HEK293 (cell line): ENCODE measurements at regions not wholly inside any gene's neighbourhood (a gene's known extent, or its start where the extent isn't known, plus 50 kb on each side); places are given as distances from the start of the nearest gene placed in this dataset.

Experiments used
- BCL11B ChIP-seq: fragments of 450-650 bp; formaldehyde crosslinking; IDR thresholded peaks from 2 replicates; pipeline ENCODE4 v1.5.1; 2016; ENCODE audit warnings: low read depth, missing biosample characterization, missing genetic modification characterization
- CTCF ChIP-seq: fragments of 450-650 bp; formaldehyde crosslinking; IDR thresholded peaks from 2 replicates; pipeline ENCODE4 v1.5.1; 2016; ENCODE audit warnings: missing biosample characterization, missing genetic modification characterization
- ZBTB1 ChIP-seq: fragments of 450-650 bp; formaldehyde crosslinking; IDR thresholded peaks from 2 replicates; pipeline ENCODE4 v1.5.1; 2016; ENCODE audit warnings: missing biosample characterization, missing genetic modification characterization
- ZBTB8A ChIP-seq: fragments of 450-650 bp; formaldehyde crosslinking; IDR thresholded peaks from 2 replicates; pipeline ENCODE4 v1.5.1; 2016; ENCODE audit warnings: missing biosample characterization, missing genetic modification characterization
- ZNF169 ChIP-seq: fragments of 450-650 bp; formaldehyde crosslinking; IDR thresholded peaks from 2 replicates; pipeline ENCODE4 v1.5.1; 2016; ENCODE audit warnings: missing biosample characterization, missing genetic modification characterization
- ZNF354C ChIP-seq: fragments of 450-650 bp; formaldehyde crosslinking; IDR thresholded peaks from 2 replicates; pipeline ENCODE4 v1.5.1; 2016; ENCODE audit warnings: missing biosample characterization, missing genetic modification characterization, low read depth, borderline replicate concordance
- ZNF366 ChIP-seq: fragments of 450-650 bp; formaldehyde crosslinking; conservative IDR thresholded peaks from 2 replicates; pipeline ENCODE4 v1.5.1; 2016; ENCODE audit warnings: missing biosample characterization, missing genetic modification characterization
- ZNF558 ChIP-seq: fragments of 450-650 bp; formaldehyde crosslinking; IDR thresholded peaks from 2 replicates; pipeline ENCODE4 v1.5.1; 2016; ENCODE audit warnings: missing biosample characterization, missing genetic modification characterization
- ZNF76 ChIP-seq: fragments of 450-650 bp; formaldehyde crosslinking; IDR thresholded peaks from 2 replicates; pipeline ENCODE4; 2016; ENCODE audit warnings: low read depth, missing biosample characterization, missing genetic modification characterization, borderline replicate concordance
- ZNF830 ChIP-seq: fragments of 450-650 bp; IDR thresholded peaks from 2 replicates; pipeline ENCODE4 v1.5.0; 2018; ENCODE audit warnings: missing biosample characterization, missing genetic modification characterization, low read depth, mild to moderate bottlenecking, moderate library complexity

- TF ChIP-seq ZNF354C (no peak), CTCF (tag by site-specific recombination) (no peak), ZNF830 (tag by site-specific recombination) (no peak), BCL11B (tag by site-specific recombination) (no peak), ZNF558 (tag by site-specific recombination) (no peak), ZBTB1 (no peak), ZBTB8A (no peak), ZNF76 (tag by site-specific recombination) (no peak), ZNF366 (tag by site-specific recombination) (no peak), ZNF169 (tag by site-specific recombination) (no peak)
Observed at GRCh38 chr1:213345621-213346020, 294.6 kb downstream of the RPS6KC1 start.
